ENCODE measurements at regions not wholly inside any gene's neighbourhood (a gene's known extent, or its start where the extent isn't known, plus 50 kb on each side); places are given as distances from the start of the nearest gene placed in this dataset.

- Histone ChIP-seq H3K36me3 (ENCODE audit: control insufficient read depth in 2 of 2, insufficient read depth in 2 of 2, low read length in 2 of 2) (no peaks in the 10 kb centered on the region), H3K9me3 (ENCODE audit: control insufficient read depth in 2 of 2, low read length in 2 of 2) (no peaks in the 10 kb centered on the region), H3K9ac (ENCODE audit: low read depth in 1 of 2, low read length in 2 of 2) (no peak overlapping the region), H3K27ac (ENCODE audit: low read depth in 2 of 2, low read length in 2 of 2) (no peak overlapping the region), H3K27me3 (ENCODE audit: control insufficient read depth in 2 of 2, insufficient read depth in 2 of 2, low read length in 2 of 2) (no peaks in the 10 kb centered on the region), H3K4me3 (ENCODE audit: low read length in 2 of 2) (no peak overlapping the region), H3K4me1 (ENCODE audit: control insufficient read depth in 2 of 2, insufficient read depth in 2 of 2, low read length in 2 of 2) (no peaks in the 10 kb centered on the region)
These were observed 132.8 kb downstream of the OR2K2 start for GRCh38 chr9:111197256-111197655.

- no peak overlapping the region for H3K9ac ChIP-seq (ENCODE audit: low read depth in 1 of 2, low read length in 2 of 2)
These were observed 134.3 kb downstream of the OR2K2 start for GRCh38 chr9:111195766-111196165.

GRCh38 chr9:111193095-111193494 is 136.9 kb downstream of the OR2K2 start:
- H3K9ac ChIP-seq (ENCODE audit: low read depth in 1 of 2, low read length in 2 of 2), result no peak overlapping the region
- no peaks in the 10 kb centered on the region for H3K27me3 ChIP-seq (ENCODE audit: control insufficient read depth in 2 of 2, insufficient read depth in 2 of 2, low read length in 2 of 2)
- H3K4me1 ChIP-seq (ENCODE audit: control insufficient read depth in 2 of 2, insufficient read depth in 2 of 2, low read length in 2 of 2), result no peaks in the 10 kb centered on the region
- H3K36me3 ChIP-seq (ENCODE audit: control insufficient read depth in 2 of 2, insufficient read depth in 2 of 2, low read length in 2 of 2), result no peaks in the 10 kb centered on the region
- no peaks in the 10 kb centered on the region for H3K9me3 ChIP-seq (ENCODE audit: control insufficient read depth in 2 of 2, low read length in 2 of 2)
- H3K4me3 ChIP-seq (ENCODE audit: low read length in 2 of 2), result no peak overlapping the region
- H3K27ac ChIP-seq (ENCODE audit: low read depth in 2 of 2, low read length in 2 of 2), result no peak overlapping the region

More at GRCh38 chr9:111195766-111196165, 134.3 kb downstream of the OR2K2 start:
- H3K4me3 ChIP-seq (ENCODE audit: low read length in 2 of 2), result no peak overlapping the region
- no peaks in the 10 kb centered on the region for H3K36me3 ChIP-seq (ENCODE audit: control insufficient read depth in 2 of 2, insufficient read depth in 2 of 2, low read length in 2 of 2)
- H3K4me1 ChIP-seq (ENCODE audit: control insufficient read depth in 2 of 2, insufficient read depth in 2 of 2, low read length in 2 of 2), result no peaks in the 10 kb centered on the region
- no peak overlapping the region for H3K27ac ChIP-seq (ENCODE audit: low read depth in 2 of 2, low read length in 2 of 2)
- H3K9me3 ChIP-seq (ENCODE audit: control insufficient read depth in 2 of 2, low read length in 2 of 2), result no peaks in the 10 kb centered on the region
- H3K27me3 ChIP-seq (ENCODE audit: control insufficient read depth in 2 of 2, insufficient read depth in 2 of 2, low read length in 2 of 2), result no peaks in the 10 kb centered on the region

GRCh38 chr9:111192650-111193049 is 137.4 kb downstream of the OR2K2 start:
- no peak overlapping the region for H3K4me3 ChIP-seq (ENCODE audit: low read length in 2 of 2)
- H3K4me1 ChIP-seq (ENCODE audit: control insufficient read depth in 2 of 2, insufficient read depth in 2 of 2, low read length in 2 of 2), result no peaks in the 10 kb centered on the region
- no peak overlapping the region for H3K27ac ChIP-seq (ENCODE audit: low read depth in 2 of 2, low read length in 2 of 2)
- H3K36me3 ChIP-seq (ENCODE audit: control insufficient read depth in 2 of 2, insufficient read depth in 2 of 2, low read length in 2 of 2), result no peaks in the 10 kb centered on the region
- H3K27me3 ChIP-seq (ENCODE audit: control insufficient read depth in 2 of 2, insufficient read depth in 2 of 2, low read length in 2 of 2), result no peaks in the 10 kb centered on the region
- H3K9me3 ChIP-seq (ENCODE audit: control insufficient read depth in 2 of 2, low read length in 2 of 2), result no peaks in the 10 kb centered on the region
- H3K9ac ChIP-seq (ENCODE audit: low read depth in 1 of 2, low read length in 2 of 2), result no peak overlapping the region

- Histone ChIP-seq H3K27me3 (ENCODE audit: control insufficient read depth in 2 of 2, insufficient read depth in 2 of 2, low read length in 2 of 2) (no peaks in the 10 kb centered on the region), H3K27ac (ENCODE audit: low read depth in 2 of 2, low read length in 2 of 2) (no peak overlapping the region), H3K4me1 (ENCODE audit: control insufficient read depth in 2 of 2, insufficient read depth in 2 of 2, low read length in 2 of 2) (no peaks in the 10 kb centered on the region), H3K4me3 (ENCODE audit: low read length in 2 of 2) (no peak overlapping the region), H3K36me3 (ENCODE audit: control insufficient read depth in 2 of 2, insufficient read depth in 2 of 2, low read length in 2 of 2) (no peaks in the 10 kb centered on the region), H3K9me3 (ENCODE audit: control insufficient read depth in 2 of 2, low read length in 2 of 2) (no peaks in the 10 kb centered on the region), H3K9ac (ENCODE audit: low read depth in 1 of 2, low read length in 2 of 2) (no peak overlapping the region)
These were observed 139.7 kb downstream of the OR2K2 start for GRCh38 chr9:111190347-111190746.

- Histone ChIP-seq H3K4me3 (ENCODE audit: low read length in 2 of 2) (no peak overlapping the region), H3K9me3 (ENCODE audit: control insufficient read depth in 2 of 2, low read length in 2 of 2) (no peaks in the 10 kb centered on the region), H3K36me3 (ENCODE audit: control insufficient read depth in 2 of 2, insufficient read depth in 2 of 2, low read length in 2 of 2) (no peaks in the 10 kb centered on the region), H3K27ac (ENCODE audit: low read depth in 2 of 2, low read length in 2 of 2) (no peak overlapping the region), H3K4me1 (ENCODE audit: control insufficient read depth in 2 of 2, insufficient read depth in 2 of 2, low read length in 2 of 2) (no peaks in the 10 kb centered on the region), H3K9ac (ENCODE audit: low read depth in 1 of 2, low read length in 2 of 2) (no peak overlapping the region), H3K27me3 (ENCODE audit: control insufficient read depth in 2 of 2, insufficient read depth in 2 of 2, low read length in 2 of 2) (no peaks in the 10 kb centered on the region)
These were observed 142.6 kb downstream of the OR2K2 start for GRCh38 chr9:111187376-111187775.

- Histone ChIP-seq H3K36me3 (ENCODE audit: control insufficient read depth in 2 of 2, insufficient read depth in 2 of 2, low read length in 2 of 2) (no peaks in the 10 kb centered on the region), H3K4me1 (ENCODE audit: control insufficient read depth in 2 of 2, insufficient read depth in 2 of 2, low read length in 2 of 2) (no peaks in the 10 kb centered on the region), H3K9ac (ENCODE audit: low read depth in 1 of 2, low read length in 2 of 2) (no peak overlapping the region), H3K4me3 (ENCODE audit: low read length in 2 of 2) (no peak overlapping the region), H3K27me3 (ENCODE audit: control insufficient read depth in 2 of 2, insufficient read depth in 2 of 2, low read length in 2 of 2) (no peaks in the 10 kb centered on the region), H3K27ac (ENCODE audit: low read depth in 2 of 2, low read length in 2 of 2) (no peak overlapping the region), H3K9me3 (ENCODE audit: control insufficient read depth in 2 of 2, low read length in 2 of 2) (no peaks in the 10 kb centered on the region)
These were observed 143.9 kb downstream of the OR2K2 start for GRCh38 chr9:111186021-111186530.

GRCh38 chr9:111180811-111181210 is 142.5 kb upstream of the LPAR1 start:
- H3K36me3 ChIP-seq (ENCODE audit: control insufficient read depth in 2 of 2, insufficient read depth in 2 of 2, low read length in 2 of 2), result no peaks in the 10 kb centered on the region
- H3K27me3 ChIP-seq (ENCODE audit: control insufficient read depth in 2 of 2, insufficient read depth in 2 of 2, low read length in 2 of 2), result no peaks in the 10 kb centered on the region
- H3K4me3 ChIP-seq (ENCODE audit: low read length in 2 of 2), result no peak overlapping the region
- no peaks in the 10 kb centered on the region for H3K4me1 ChIP-seq (ENCODE audit: control insufficient read depth in 2 of 2, insufficient read depth in 2 of 2, low read length in 2 of 2)
- no peaks in the 10 kb centered on the region for H3K9me3 ChIP-seq (ENCODE audit: control insufficient read depth in 2 of 2, low read length in 2 of 2)
- H3K9ac ChIP-seq (ENCODE audit: low read depth in 1 of 2, low read length in 2 of 2), result no peak overlapping the region
- H3K27ac ChIP-seq (ENCODE audit: low read depth in 2 of 2, low read length in 2 of 2), result no peak overlapping the region

- H3K9me3 ChIP-seq (ENCODE audit: control insufficient read depth in 2 of 2, low read length in 2 of 2), result no peaks in the 10 kb centered on the region
- no peaks in the 10 kb centered on the region for H3K36me3 ChIP-seq (ENCODE audit: control insufficient read depth in 2 of 2, insufficient read depth in 2 of 2, low read length in 2 of 2)
- H3K9ac ChIP-seq (ENCODE audit: low read depth in 1 of 2, low read length in 2 of 2), result no peak overlapping the region
- H3K4me3 ChIP-seq (ENCODE audit: low read length in 2 of 2), result no peak overlapping the region
- H3K4me1 ChIP-seq (ENCODE audit: control insufficient read depth in 2 of 2, insufficient read depth in 2 of 2, low read length in 2 of 2), result no peaks in the 10 kb centered on the region
- no peaks in the 10 kb centered on the region for H3K27me3 ChIP-seq (ENCODE audit: control insufficient read depth in 2 of 2, insufficient read depth in 2 of 2, low read length in 2 of 2)
- H3K27ac ChIP-seq (ENCODE audit: low read depth in 2 of 2, low read length in 2 of 2), result no peak overlapping the region
These were observed 141.3 kb upstream of the LPAR1 start for GRCh38 chr9:111179577-111179976.

- Histone ChIP-seq H3K4me3 (ENCODE audit: low read length in 2 of 2) (no peak overlapping the region), H3K9me3 (ENCODE audit: control insufficient read depth in 2 of 2, low read length in 2 of 2) (no peaks in the 10 kb centered on the region), H3K27me3 (ENCODE audit: control insufficient read depth in 2 of 2, insufficient read depth in 2 of 2, low read length in 2 of 2) (no peaks in the 10 kb centered on the region), H3K36me3 (ENCODE audit: control insufficient read depth in 2 of 2, insufficient read depth in 2 of 2, low read length in 2 of 2) (no peaks in the 10 kb centered on the region), H3K27ac (ENCODE audit: low read depth in 2 of 2, low read length in 2 of 2) (no peak overlapping the region), H3K9ac (ENCODE audit: low read depth in 1 of 2, low read length in 2 of 2) (no peak overlapping the region), H3K4me1 (ENCODE audit: control insufficient read depth in 2 of 2, insufficient read depth in 2 of 2, low read length in 2 of 2) (no peaks in the 10 kb centered on the region)
These were observed 140.2 kb upstream of the LPAR1 start for GRCh38 chr9:111178331-111179055.

Data from mucosa of rectum (tissue), 2 donors.